T-helper 1 cell (primary cell): ENCODE measurements at regions not wholly inside any gene's neighbourhood (a gene's known extent, or its start where the extent isn't known, plus 50 kb on each side); places are given as distances from the start of the nearest gene placed in this dataset.
"Not testable (repeated sequence)": the region's sequence is repeated elsewhere in the genome, so short reads cannot be mapped to it uniquely, and the experiment has no call there.

Experiments used
- DNase-seq, 5 donors: peaks; one replicate each; pipeline ENCODE4 v3.0.0-alpha.2; 2012 to 2020

DNA sequence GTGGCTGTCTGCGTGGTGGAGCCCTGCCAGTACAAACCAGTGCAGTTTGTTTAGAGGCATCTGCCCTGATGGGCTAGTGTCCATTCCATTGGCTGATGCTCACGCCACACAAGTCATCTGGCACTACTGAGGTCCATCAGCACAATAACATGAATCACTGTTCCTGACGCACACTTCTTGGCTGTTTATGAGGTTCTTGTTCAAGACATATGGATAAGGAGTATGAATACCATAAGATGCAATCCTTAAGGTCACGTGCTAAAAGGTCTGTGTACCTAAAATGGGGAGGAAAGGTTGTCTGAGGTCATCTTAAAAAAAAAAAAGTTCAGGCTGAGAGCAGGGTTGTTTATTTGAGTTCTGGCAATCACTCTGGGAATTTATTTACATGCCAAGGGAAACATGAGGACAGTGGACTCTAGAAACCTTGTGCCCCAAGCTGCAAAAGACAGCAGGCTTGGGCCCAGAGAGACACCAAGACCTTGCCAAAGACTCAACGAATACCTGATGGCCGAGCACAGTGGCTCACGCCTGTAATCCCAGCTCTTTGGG lies 54.1 kb upstream of the SHLD1 start:
- no peak for DNase-seq

DNA sequence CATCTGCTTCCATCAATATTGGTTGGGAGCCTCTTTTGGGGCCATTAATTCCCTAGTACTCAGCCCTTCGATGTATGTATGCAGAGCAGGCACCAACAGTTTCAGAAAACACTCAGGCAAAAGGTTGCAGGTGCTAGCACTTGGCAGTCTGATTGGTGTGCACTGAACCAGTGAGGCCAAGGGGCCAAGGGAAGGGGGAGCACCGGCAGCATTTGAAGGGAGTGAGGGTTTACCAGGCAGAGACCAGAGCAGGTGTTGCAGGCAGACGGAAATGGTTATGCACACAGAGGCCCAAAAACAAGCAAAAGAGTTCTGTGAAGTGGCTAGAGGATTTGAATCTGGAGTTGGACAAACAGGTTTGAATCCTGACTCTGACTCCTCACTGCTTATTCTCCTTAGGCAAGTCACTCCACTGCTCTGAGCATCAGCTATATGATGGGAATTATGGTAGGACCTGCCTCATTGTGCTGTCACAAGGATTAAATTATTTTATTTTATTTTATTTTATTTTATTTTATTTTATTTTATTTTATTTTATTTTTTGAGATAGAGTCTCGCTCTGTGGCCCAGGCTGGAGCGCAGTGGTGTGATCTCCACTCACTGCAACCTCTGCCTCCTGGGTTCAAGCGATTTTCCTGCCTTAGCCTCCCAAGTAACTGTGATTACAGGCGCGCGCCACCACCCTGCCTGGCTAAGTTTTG lies 58.1 kb upstream of the SHLD1 start:
- DNase-seq = no peak

DNA sequence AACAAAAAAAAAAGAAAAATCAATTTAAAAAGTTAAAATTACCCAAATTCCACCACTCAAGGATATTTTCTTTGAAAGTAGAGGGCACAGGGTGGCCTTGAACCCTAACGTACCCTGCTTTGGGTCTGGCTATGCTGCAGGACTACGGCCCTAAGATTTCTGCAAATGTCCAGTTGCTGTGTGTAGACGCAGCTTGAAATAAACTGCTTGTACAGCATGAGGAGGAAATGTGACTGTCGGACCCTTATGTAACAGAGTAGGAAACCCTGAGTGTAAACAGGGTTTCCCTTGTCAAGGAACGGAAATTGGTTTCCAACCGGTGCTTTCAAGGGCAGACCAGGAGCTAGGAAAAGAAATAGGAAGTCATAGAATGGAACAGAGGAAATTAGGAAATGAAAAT lies 60.7 kb upstream of the SHLD1 start:
- DNase-seq = no peak

DNA sequence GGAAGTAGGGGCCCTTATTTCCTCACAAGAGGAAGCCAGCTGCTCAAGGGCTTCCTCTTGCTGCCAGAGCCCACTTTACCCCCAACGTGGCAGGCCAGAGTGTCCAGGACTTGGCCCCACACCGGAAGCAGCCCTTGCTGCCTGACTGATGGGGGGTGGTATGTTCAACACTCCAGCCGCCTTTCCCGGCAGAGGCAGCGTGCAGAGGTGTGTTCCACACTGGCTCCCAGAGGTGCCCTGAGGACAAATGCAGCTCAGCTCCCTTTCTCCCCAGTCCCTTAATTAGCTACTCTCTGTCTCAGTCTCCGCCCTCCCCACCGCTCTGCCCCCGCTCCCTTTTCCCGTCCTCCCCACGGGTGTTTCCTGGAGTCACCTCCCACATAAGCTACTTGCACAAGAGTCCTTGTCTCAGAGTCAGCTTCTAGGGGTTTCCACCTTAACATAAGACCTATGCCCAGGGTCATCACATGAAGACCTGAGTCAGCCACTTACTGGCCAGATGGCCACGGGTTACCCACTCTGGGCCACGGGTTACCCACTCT lies 61.7 kb upstream of the SHLD1 start:
- DNase-seq = no peak

DNA sequence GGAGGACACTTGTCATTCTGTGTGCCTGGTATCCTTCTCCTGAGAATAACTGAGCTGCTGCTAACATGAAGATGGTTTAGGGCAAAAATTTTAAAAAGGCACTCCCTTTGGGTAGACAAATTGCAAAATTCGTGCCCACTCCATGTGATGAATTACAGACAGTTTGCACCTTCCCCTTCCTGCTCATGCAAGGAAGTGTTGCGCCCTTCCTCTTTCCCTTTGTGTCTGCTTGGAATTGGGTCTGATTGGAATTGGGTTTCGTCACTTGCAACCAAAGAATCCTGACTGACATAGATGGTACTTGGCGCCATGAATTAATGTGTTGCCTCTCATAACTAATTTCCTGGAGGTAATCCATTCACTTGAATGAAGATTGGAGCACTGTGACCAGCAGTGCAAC lies 62.3 kb upstream of the SHLD1 start:
- no peak for DNase-seq

DNA sequence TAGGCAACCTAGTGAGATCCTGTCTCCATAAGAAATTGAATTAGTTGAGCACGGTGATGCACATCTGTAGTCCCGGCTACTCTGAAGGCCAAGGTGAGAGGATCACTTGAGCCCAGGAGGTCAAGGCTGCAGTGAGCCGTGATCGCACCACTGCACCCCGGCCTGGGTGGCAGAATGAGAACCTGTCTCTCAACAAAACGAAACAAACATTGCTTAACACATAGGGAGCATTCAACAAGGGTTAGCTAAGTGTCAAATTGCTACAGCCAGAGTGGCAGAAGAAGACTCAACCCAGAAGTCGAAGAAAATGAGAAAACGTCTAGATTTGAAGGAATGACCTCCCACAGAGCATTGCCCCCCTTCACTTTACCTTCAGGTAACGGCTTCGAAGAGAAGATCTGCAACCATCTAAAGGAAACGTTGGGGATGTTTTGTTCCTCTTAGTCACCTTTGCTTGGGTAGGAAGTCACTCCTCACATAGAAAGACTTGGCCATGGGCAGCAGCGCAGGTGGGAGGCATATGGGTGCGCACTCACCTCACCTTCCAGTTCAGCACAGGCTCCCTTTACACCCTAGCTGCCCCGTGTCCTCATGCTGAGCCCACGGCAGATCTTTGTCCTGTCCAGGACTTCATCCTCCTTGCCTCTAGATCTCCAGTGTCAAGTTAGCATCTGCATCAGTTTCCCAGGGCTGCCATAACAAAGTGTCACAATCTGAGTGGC lies 63.7 kb upstream of the SHLD1 start:
- no peak for DNase-seq

DNA sequence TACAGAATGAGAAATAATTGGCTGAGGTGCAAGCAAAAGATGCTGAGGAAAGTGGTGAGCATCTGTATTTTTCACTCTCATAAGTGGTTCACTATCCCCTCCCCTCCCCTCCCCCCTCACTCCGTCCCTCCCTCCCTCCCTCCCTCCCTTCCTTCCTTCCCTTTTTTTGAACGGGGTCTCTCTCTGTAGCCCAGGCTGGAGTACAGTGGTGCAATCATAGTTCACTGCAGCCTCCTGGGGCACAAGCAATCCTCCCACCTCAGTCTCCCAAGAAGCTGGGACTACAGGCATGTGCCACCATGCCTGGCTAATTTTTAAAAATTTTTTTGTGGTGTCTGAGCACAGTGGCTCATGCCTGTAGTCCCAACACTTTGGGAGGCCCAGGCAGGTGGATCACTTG lies 67.6 kb upstream of the SHLD1 start:
- DNase-seq = not testable (repeated sequence)

DNA sequence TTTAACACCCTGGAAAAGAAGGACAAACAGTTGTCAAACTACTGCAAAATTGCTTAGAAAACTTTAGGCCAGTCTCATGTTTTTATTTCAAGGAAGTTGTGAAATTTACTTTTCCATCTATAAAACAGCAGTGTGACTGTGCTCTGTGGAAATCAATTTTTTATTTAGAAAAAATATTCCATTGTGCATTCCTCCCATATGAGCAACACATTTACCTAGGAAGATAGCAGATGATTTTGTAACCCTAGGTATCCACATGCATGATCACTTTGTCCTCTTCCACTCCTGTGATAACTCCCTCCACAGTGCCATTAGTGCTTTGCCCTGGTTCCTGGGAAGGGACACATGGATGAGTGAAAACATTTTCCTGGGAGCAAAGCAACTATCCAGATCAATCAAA lies 69.4 kb upstream of the GPCPD1 start:
- DNase-seq = no peak

DNA sequence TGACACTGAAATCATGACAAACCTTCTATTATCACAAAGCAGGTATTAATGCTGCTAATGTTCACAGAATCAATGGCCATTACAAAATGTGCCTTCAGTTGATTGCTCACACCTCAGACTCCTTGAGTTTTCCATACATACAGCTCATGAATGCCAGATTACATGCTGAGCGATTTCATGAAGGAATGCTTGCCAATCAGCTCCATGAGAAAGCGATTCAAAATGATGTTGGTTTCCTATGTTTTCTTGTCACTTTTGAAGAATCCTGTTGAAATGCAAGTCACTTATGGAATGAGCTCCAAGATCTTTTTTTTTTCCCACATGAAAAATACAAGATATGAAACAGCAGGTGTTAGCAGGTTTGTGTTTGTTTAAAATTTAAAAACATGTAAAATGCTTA lies 68.0 kb upstream of the GPCPD1 start:
- DNase-seq = no peak

DNA sequence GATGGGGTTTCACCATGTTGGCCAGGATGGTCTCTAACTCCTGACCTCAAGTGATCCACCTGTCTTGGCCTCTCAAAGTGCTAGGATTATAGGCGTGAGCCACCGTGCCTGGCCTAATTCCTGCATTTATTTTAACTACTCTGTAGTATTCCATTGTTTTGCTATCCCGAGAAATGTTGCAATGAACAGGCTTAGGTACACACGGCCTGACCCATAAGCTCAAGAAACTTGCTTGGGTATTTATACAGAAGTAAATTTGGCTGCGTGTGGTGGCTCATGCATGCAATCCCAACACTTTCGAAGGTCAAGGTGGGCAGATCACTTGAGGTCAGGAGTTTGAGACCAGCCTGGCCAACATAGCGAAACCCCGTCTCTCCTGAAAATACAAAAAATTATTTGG lies 67.1 kb upstream of the GPCPD1 start:
- not testable (repeated sequence) for DNase-seq

DNA sequence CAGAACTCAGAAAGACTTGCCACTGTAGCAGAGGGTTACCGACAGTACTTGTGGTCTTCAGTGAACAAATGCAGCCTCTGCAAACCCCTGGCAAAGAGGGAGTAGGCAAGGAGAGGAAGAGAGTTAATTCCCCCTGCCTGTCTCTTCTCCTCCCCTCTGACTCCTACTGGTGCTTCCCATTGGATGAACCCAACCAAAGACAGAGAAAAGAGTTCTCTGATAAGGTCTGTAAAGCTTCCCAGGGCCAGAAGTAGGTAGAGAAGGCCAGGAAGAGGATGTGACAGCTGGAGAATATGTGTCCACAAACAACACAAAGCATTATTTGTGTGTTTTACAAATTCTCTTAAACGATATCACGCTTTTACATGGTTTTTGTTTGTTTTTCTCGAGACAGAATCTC lies 66.6 kb upstream of the GPCPD1 start:
- DNase-seq = no peak

DNA sequence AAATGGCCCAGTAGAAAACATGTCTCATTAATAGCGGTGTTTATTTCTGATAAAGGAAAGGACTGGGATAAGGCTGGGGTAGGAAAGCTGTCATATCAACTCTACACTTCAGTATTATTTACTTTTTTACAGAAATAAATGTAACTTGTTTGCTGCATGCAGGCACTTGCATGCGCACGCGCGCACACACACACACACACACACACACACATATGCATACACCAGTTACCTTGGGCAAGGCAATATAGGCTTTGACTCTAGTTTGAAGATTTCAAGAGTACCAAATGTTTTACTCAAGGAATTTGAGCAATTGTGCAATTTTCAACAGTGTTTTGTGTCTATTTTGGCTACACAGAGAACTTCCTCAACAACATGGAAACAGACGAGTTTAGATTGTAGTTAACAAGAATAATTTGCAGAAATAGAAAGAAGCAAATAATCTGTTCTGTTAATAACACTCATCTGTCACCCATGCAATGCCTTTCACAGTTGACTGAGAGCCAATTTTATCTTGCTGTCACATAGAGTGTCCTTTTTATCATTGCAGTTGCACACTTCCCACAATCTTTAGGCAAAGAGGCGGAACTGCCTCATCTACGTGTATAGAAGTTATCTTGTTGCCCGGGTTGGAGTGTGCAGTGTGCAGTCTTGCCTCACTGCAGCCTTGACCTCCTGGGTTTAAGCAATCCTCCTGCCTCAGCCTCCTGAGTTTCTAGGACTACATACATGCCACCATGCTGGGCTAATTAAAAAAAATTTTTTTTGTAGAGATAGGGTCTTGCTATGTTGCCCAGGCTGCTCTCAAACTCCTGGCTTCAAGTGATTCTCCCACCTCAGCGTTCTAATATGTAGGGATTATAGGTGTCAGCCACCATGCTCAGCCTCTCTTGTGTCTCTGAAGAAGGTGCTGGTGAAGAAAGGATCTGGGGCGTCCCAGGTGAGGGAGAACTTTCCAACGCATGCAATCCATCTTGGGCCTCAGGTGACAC lies 64.6 kb upstream of the GPCPD1 start:
- no peak for DNase-seq

DNA sequence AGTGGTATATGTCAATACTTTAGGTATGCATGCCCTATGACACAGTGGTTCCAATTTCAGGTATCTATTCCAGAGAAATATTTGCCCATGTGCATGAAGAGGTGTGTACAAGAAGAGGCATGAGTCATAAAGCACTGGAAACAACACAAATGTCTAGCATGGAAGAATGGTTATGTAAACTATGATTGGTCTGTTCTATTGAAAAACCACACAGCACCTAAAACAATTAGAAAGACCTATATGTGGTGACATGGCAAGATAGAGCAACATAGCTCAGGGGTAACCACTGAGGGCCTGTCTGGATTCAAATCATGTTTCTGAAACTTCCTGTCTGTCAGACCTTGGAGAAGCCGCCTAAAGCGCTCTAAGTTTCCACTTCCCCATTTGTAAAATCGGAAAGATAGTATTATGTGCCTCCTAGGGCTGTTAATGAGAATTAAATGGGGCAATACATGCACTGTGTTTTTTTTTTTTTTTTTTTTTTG lies 63.4 kb upstream of the GPCPD1 start:
- peak in 1 of 5 donors; percentile 8 for DNase-seq

DNA sequence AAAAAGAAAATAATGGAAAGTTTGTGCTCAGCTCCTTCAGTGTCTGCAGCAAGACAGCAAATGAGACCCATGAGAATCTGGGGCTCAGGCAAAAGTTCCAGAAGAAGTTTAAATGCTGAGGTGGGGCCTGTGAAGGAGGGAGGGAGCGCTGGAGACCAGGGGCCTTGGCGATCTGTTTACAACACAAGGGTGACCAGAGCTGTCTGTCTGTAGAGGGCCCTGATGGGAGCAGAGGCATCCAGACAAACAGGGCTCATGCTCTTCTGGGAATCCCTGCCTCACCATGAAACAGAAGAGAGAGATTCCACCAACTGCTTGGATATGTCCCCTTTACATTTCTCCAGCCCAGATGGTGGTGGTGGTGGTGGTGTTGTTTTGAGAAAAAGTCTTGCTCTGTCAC lies 60.1 kb upstream of the GPCPD1 start:
- DNase-seq = no peak

DNA sequence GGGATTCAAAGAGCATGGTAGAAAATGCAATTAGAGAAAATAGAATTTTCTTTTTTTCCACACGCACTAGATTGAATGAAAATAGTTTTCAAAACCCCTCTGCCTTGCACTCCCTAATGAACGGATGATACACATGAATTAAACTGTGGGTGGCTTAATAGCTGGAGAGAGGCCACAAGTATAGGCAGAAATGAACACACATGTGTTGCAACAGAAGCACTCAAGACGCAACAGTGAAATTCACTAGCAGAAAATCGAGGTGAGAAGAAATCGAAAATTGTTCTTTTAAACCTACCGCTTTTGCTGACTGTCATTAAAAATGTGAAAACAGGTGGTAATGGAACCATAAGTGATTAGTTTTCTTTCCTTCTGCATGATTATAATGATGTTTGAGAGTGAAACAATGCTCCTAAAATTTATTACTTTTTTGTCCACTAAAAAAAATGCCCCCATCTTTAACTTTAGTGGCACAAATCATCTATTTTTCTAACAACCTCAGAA lies 59.3 kb upstream of the GPCPD1 start:
- DNase-seq = no peak

DNA sequence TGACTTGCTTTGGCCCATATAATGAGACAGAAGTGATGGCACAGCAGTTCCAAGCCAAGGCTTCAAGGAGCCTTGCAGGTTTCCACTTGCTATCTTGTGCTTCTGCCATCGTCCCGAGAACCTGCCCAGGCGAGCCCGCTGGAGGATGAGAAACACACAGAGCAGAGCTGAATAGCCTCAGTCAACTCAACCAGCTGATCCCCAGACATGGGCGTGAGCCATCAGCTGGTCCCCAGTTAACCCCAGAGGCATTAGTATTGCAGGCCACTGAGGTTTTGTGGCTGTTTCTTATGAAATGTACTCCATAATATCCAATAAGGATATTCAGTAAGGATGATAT lies 57.7 kb upstream of the GPCPD1 start:
- DNase-seq = no peak

DNA sequence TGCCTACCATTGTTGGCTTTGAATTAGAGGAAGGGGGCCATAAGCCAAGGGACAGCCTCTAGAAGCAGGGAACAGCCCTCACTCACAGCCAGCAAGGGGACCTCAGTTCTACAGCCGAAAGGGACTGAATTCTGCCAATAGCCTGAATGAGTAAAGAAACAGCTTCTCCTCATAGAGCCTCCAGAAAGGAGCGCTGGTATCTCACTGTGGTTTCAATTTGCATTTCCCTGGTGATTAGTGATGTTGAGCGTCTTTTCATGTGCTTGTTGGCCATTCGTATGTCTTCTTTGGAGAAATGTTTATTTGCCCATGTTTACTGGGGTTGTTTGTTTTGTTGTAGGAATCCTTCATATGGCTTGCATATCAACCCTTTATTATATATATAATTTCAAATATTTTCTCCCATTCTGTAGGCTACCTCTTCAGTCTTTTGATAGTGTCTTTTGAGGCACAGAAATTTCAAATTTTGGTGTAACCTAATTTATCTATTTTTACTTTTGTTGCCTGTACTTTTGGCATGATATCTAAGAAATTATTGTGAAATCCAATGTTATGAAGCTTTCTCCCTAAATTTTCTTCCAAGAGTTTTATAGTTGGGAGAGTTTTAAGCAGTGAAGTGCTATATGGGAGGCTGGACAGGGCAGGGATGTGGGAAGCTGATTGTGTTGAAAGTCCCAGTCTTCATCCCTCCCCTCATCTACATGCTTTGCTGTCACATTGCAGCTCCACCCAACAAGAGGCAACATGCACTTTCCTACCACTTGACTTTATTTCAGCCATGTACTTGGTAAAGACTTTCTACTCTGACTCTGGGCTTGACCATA lies 57.1 kb upstream of the GPCPD1 start:
- no peak for DNase-seq

DNA sequence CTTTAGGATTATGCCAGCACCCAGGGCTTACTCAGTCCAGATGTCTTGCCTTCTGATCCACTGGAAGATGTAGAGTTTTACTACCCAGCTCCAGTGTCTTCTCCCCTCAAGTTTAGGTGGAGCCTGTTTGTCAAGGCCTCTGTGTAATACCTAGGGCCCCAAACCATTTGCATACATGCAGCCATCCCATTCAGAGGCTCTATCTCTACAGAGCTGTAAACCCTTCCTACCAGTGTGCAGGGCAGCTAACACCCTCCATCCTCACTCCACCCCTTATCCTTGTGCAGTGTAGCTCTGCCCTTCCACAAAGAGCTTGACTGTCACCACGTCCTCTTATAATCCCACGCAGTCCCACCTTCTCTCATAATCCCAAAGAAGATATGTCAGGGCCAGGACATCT lies 54.6 kb upstream of the GPCPD1 start:
- no peak for DNase-seq

DNA sequence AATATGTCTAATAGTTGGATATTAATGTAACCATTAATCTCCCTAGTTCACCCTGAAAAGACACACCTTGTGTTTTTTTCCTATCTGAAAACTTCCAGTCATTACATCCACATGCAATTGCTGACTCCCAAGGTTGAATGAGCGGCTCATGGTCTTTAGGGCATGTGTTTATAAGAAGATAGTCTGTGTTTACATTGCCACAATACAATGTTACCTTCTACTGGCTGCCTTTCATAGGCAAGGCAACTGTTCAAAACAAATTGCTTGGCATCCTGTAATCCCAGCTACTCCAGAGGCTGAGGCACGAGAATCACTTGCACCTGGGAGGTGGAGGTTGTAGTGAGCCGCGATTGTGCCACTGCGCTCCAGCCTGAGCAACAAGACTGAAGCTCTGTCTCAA lies 52.6 kb upstream of the GPCPD1 start:
- no peak for DNase-seq

DNA sequence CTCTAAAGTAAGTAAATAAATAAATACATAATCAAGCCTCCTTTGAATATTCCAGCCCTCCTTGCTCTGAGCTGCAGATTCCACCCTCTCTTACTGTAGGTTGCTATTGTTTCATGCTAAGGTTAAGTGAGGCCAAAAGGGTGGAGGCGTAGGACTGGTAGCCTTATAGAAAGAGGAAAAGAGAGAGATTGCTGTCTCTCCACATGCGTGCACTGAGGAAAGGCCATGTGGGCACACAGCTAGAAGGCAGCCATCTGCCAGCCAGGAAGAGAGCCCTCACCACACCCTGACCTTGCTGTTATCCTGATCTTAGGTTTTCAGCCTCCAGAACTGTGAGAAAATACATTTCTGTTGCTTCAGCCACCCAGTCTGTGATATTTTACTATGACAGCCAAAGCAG lies 52.0 kb upstream of the GPCPD1 start:
- DNase-seq = no peak

DNA sequence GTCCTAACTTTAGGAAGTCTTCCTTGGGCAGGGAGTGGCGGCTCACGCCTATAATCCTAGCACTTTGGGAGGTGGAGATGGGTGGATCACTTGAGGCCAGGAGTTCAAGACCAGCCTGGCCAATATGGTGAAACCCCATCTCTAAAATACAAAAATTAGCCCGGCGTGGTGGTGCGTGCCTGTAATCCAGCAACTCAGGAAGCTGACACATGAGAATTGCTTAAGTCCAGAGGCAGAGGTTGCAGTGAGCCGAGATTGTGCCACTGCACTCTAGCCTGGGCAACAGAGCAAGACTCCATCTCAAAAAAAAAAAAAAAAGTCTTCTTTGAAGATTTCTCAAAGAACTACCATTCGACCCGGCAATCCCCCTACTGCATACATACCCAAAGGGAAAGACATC lies 50.0 kb upstream of the GPCPD1 start:
- DNase-seq = not testable (repeated sequence)
